H1 (cell line): ENCODE measurements at regions not wholly inside any gene's neighbourhood (a gene's known extent, or its start where the extent isn't known, plus 50 kb on each side); places are given as distances from the start of the nearest gene placed in this dataset.

ENCODE experiments used
- CTCF ChIA-PET: fragments of 300-600 bp; sonication (Branson Sonifier 250); formaldehyde crosslinking; loops from one replicate; lab custom pipeline; 2021; ENCODE audit not compliant: partially characterized antibody; lab: Charles Lee
- POLR2A ChIA-PET: fragments of 300-600 bp; sonication (Branson Sonifier 250); formaldehyde crosslinking; loops from one replicate; lab custom pipeline; 2021; ENCODE audit warnings: inconsistent platforms; ENCODE audit not compliant: partially characterized antibody; lab: Charles Lee
- DNase-seq, 2 experiments: peaks; one replicate each; pipeline versions ENCODE4 v3.0.0 to v3.0.0-alpha.2; 2010 to 2022; ENCODE audit warnings: low spot score in 2 of 2, low read depth in 1 of 2, mixed read lengths in 1 of 2
- FAIRE-seq: peaks from 2 replicates; lab custom pipeline; 2011; peaks lifted over from hg19 to GRCh38; lab: Jason Lieb, UNC
- H2AFZ ChIP-seq: 2 replicates; pipeline ENCODE4 v1.8.1; 2012; ENCODE audit warnings: low read length, inconsistent platforms
- H2AK5ac ChIP-seq: 2 replicates; pipeline ENCODE4 v1.6.1; 2013; ENCODE audit warnings: low read depth, low read length
- H2BK120ac ChIP-seq: replicated peaks from 2 replicates; pipeline ENCODE3; 2013; ENCODE audit warnings: low read depth, low read length, inconsistent platforms
- H2BK12ac ChIP-seq: 2 replicates; pipeline ENCODE4 v1.6.1; 2013; ENCODE audit warnings: low read depth, low read length
- H2BK15ac ChIP-seq: 2 replicates; pipeline ENCODE4 v1.6.1; 2013; ENCODE audit warnings: low read length
- H2BK20ac ChIP-seq: 2 replicates; pipeline ENCODE4 v1.6.1; 2013; ENCODE audit warnings: low read length
- H2BK5ac ChIP-seq: 2 replicates; pipeline ENCODE4 v1.6.1; 2013; ENCODE audit warnings: low read depth, low read length
- H3K14ac ChIP-seq: 2 replicates; pipeline ENCODE4 v1.6.1; 2013; ENCODE audit warnings: inconsistent platforms; ENCODE audit not compliant: insufficient read length
- H3K18ac ChIP-seq: 2 replicates; pipeline ENCODE4 v1.6.1; 2013; ENCODE audit warnings: low read length; ENCODE audit errors: extremely low read depth
- H3K23ac ChIP-seq: 2 replicates; pipeline ENCODE4 v1.6.1; 2013; ENCODE audit warnings: inconsistent platforms; ENCODE audit not compliant: insufficient read length
- H3K23me2 ChIP-seq: 2 replicates; pipeline ENCODE4 v1.6.1; 2013; ENCODE audit warnings: low read depth, low read length
- H3K27ac ChIP-seq: 2 replicates; pipeline ENCODE4 v1.6.1; 2011; ENCODE audit warnings: low read depth, low read length, inconsistent platforms
- H3K27me3 ChIP-seq, 4 experiments: replicated peaks in 1 of 4; 1 replicate in 1 of 4; 2 replicates in 3 of 4; pipeline versions ENCODE4 v1.6.1 to v1.8.1; 2011 to 2013; ENCODE audit warnings: low read length in 3 of 4, mild to moderate bottlenecking in 3 of 4, inconsistent platforms in 2 of 4, mixed read lengths in 2 of 4, moderate library complexity in 1 of 4; ENCODE audit not compliant: control insufficient read depth in 3 of 4, insufficient read depth in 3 of 4; ENCODE audit errors: extremely low read depth in 1 of 4
- H3K36me3 ChIP-seq, 4 experiments: 2 replicates each; pipeline versions ENCODE4 v1.6.1 to v1.8.1; 2011 to 2013; ENCODE audit warnings: mild to moderate bottlenecking in 4 of 4, low read length in 3 of 4, moderate library complexity in 2 of 4, control low read depth in 1 of 4, inconsistent platforms in 1 of 4; ENCODE audit not compliant: insufficient read depth in 4 of 4, control insufficient read depth in 2 of 4
- H3K4ac ChIP-seq: replicated peaks from 2 replicates; pipeline ENCODE3; 2013; ENCODE audit warnings: low read length, low read depth, mixed read lengths, inconsistent platforms; ENCODE audit not compliant: insufficient read length
- H3K4me1 ChIP-seq, 4 experiments: replicated peaks in 1 of 4; 1 replicate in 1 of 4; 2 replicates in 3 of 4; pipeline versions ENCODE4 v1.6.1 to v1.8.1; 2011 to 2013; ENCODE audit warnings: low read length in 3 of 4, inconsistent platforms in 2 of 4, mixed read lengths in 1 of 4; ENCODE audit not compliant: insufficient read depth in 4 of 4, control insufficient read depth in 3 of 4
- H3K4me2 ChIP-seq, 2 experiments: 2 replicates each; pipeline versions ENCODE4 v1.6.1 to v1.8.1; 2011 to 2013; ENCODE audit warnings: low read depth in 2 of 2, low read length in 2 of 2, control low read depth in 1 of 2, inconsistent platforms in 1 of 2, mild to moderate bottlenecking in 1 of 2; ENCODE audit not compliant: insufficient read depth in 1 of 2
- H3K4me3 ChIP-seq, 4 experiments: fragments of 200-600, 300-600 bp in 1 of 4; sonication (generic), shearing (Covaris generic), sonication (Bioruptor Twin) in 1 of 4; 2 replicates each; pipeline versions ENCODE4 v1.5.1 to v1.8.1; 2011 to 2016; ENCODE audit warnings: low read length in 4 of 4, low read depth in 3 of 4, control low read depth in 2 of 4, inconsistent platforms in 2 of 4, mild to moderate bottlenecking in 2 of 4, mixed read lengths in 1 of 4, moderate library complexity in 1 of 4; ENCODE audit not compliant: insufficient read depth in 2 of 4; ENCODE audit errors: extremely low read depth in 1 of 4
- H3K56ac ChIP-seq: replicated peaks from 2 replicates; pipeline ENCODE3; 2013; ENCODE audit warnings: low read depth, mild to moderate bottlenecking, mixed read lengths, low read length, inconsistent platforms; ENCODE audit not compliant: insufficient read length
- H3K79me1 ChIP-seq: 2 replicates; pipeline ENCODE4 v1.6.1; 2013; ENCODE audit warnings: low read depth, low read length, control low read depth
- H3K79me2 ChIP-seq, 2 experiments: 2 replicates each; pipeline versions ENCODE4 v1.6.1 to v1.8.1; 2012 to 2013; ENCODE audit warnings: low read length in 2 of 2, mild to moderate bottlenecking in 2 of 2, inconsistent platforms in 1 of 2; ENCODE audit not compliant: insufficient read depth in 2 of 2, control insufficient read depth in 1 of 2
- H3K9ac ChIP-seq, 4 experiments: replicated peaks in 1 of 4; 1 replicate in 1 of 4; 2 replicates in 3 of 4; pipeline versions ENCODE4 v1.6.1 to v1.8.1; 2011 to 2013; ENCODE audit warnings: low read depth in 3 of 4, low read length in 3 of 4, control low read depth in 2 of 4, mild to moderate bottlenecking in 2 of 4, moderate library complexity in 2 of 4, inconsistent platforms in 1 of 4; ENCODE audit errors: extremely low read depth in 1 of 4
- H3K9me3 ChIP-seq, 2 experiments: 2 replicates each; pipeline versions ENCODE4 v1.6.1 to v1.8.1; 2012 to 2013; ENCODE audit warnings: mild to moderate bottlenecking in 2 of 2, moderate library complexity in 2 of 2, control low read depth in 1 of 2, inconsistent platforms in 1 of 2, low read depth in 1 of 2, low read length in 1 of 2, mixed read lengths in 1 of 2; ENCODE audit not compliant: insufficient read depth in 2 of 2
- H4K20me1 ChIP-seq, 2 experiments: replicated peaks in 1 of 2; 2 replicates each; pipeline versions ENCODE3 to v1.8.1; 2011 to 2013; ENCODE audit warnings: inconsistent platforms in 2 of 2, low read length in 2 of 2, mild to moderate bottlenecking in 1 of 2; ENCODE audit not compliant: insufficient read depth in 2 of 2, control insufficient read depth in 1 of 2
- H4K5ac ChIP-seq: 2 replicates; pipeline ENCODE4 v1.6.1; 2013; ENCODE audit warnings: low read length, low read depth, mixed read lengths, inconsistent platforms; ENCODE audit not compliant: insufficient read length
- H4K8ac ChIP-seq: 2 replicates; pipeline ENCODE4 v1.8.0; 2013; ENCODE audit warnings: mild to moderate bottlenecking, moderate library complexity, low read length, inconsistent platforms; ENCODE audit not compliant: insufficient read depth; ENCODE audit errors: extremely low read depth
- H4K91ac ChIP-seq: replicated peaks from 2 replicates; pipeline ENCODE3; 2013; ENCODE audit warnings: low read length, mixed read lengths, inconsistent platforms; ENCODE audit not compliant: insufficient read length
- CREB1 ChIP-seq: IDR thresholded peaks from 2 replicates; pipeline ENCODE4 v1.6.1; 2012; ENCODE audit warnings: inconsistent platforms
- JUN ChIP-seq: IDR thresholded peaks from 2 replicates; pipeline ENCODE4 v1.6.1; 2011; ENCODE audit warnings: low read depth, mild to moderate bottlenecking, improper control_type of control experiment, low read length
- NANOG ChIP-seq: IDR thresholded peaks from 2 replicates; pipeline ENCODE4 v1.6.1; 2011; ENCODE audit warnings: low read length, low read depth, mild to moderate bottlenecking, inconsistent platforms; ENCODE audit not compliant: insufficient read depth, poor library complexity, severe bottlenecking
- POLR2A ChIP-seq, 2 experiments: IDR thresholded peaks; 1 replicate in 1 of 2; 2 replicates in 1 of 2; pipeline ENCODE4 v1.6.1; 2011; ENCODE audit warnings: low read depth in 2 of 2, low read length in 2 of 2, mild to moderate bottlenecking in 2 of 2; ENCODE audit errors: control extremely low read depth in 1 of 2
- RAD21 ChIP-seq, 2 experiments: IDR thresholded peaks in 1 of 2; conservative IDR thresholded peaks in 1 of 2; 2 replicates each; pipeline ENCODE4 v1.6.1; 2011; ENCODE audit warnings: low read depth in 2 of 2, low read length in 2 of 2, improper control_type of control experiment in 1 of 2, inconsistent platforms in 1 of 2, mild to moderate bottlenecking in 1 of 2, moderate library complexity in 1 of 2
- RXRA ChIP-seq: IDR thresholded peaks from 2 replicates; pipeline ENCODE4 v1.6.1; 2011; ENCODE audit warnings: low read depth, mild to moderate bottlenecking, low read length, moderate library complexity; ENCODE audit not compliant: insufficient read depth
- TAF1 ChIP-seq: IDR thresholded peaks from 2 replicates; pipeline ENCODE4 v1.6.1; 2011; ENCODE audit warnings: mild to moderate bottlenecking, low read depth, low read length
- TAF7 ChIP-seq: optimal IDR thresholded peaks from 2 replicates; pipeline ENCODE3; 2011; ENCODE audit warnings: low read depth, mild to moderate bottlenecking, inconsistent platforms, low read length, moderate library complexity, borderline replicate concordance
- TEAD4 ChIP-seq: IDR thresholded peaks from 2 replicates; pipeline ENCODE4 v1.6.1; 2012; ENCODE audit warnings: low read depth, low read length, inconsistent platforms, mixed read lengths
- WGBS, 2 experiments: shearing (Covaris generic) in 1 of 2; methylation state at CpG; one replicate each; pipeline versions ENCODE4 v1.1.6 to v1.1.7; 2013 to 2015; ENCODE audit warnings: low lambda C conversion rate in 2 of 2, mixed read lengths in 2 of 2, inconsistent platforms in 1 of 2, low coverage in 1 of 2, missing lambda C conversion rate in 1 of 2; ENCODE audit not compliant: insufficient replicate concordance in 2 of 2, insufficient coverage in 1 of 2, insufficient read length in 1 of 2; ENCODE audit errors: extremely low coverage in 1 of 2, missing lambda C conversion rate in 1 of 2; 5-methylcytosine and 5-hydroxymethylcytosine counted together
- TF ChIP-seq, protein P1 (sequence below): IDR thresholded peaks from 2 replicates; pipeline ENCODE4 v1.6.1; 2012; ENCODE audit warnings: inconsistent platforms
- TF ChIP-seq, protein P2 (sequence below): IDR thresholded peaks from 2 replicates; pipeline ENCODE4 v1.6.1; 2012; ENCODE audit warnings: low read length, inconsistent platforms
- TF ChIP-seq, protein P3 (sequence below): IDR thresholded peaks from 2 replicates; pipeline ENCODE4 v1.6.1; 2012; ENCODE audit warnings: inconsistent platforms

DNA sequence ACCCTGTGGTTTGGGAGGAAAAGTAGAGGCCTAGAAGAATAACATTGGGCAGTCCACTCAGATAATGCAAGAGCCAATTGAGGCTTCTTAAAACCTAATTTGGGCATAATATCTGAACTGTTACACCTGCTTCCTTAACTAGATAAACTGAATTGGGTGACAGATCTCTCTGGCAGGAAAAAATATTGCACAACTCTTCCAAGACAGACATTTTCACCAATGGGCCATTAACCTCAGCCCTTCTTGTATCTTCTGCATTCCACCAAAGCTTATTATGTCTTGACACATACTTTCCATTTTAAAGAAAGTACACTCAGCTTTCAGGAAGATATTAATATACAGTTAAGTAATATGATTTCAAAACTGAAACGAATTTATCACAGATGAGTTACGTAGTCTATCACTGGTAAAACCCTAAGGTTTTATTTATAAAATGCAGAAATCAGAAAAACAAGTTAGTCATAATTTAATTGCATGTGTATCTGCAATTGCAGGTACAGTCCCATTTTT is 79.9 kb upstream of the MON1B start:
- Histone ChIP-seq H3K56ac (no peak overlapping the region), H2BK12ac (no peak overlapping the region), H3K79me2 (no peaks in the 10 kb centered on the region), H3K14ac (no peak overlapping the region), H4K20me1 (no peaks in the 10 kb centered on the region), H3K9me3 (no peaks in the 10 kb centered on the region), H3K4me3 (no peak overlapping the region), H3K4ac (no peak overlapping the region), H2BK120ac (no peak overlapping the region), H2BK20ac (no peak overlapping the region), H3K4me2 (no peak overlapping the region), H3K9ac (no peak overlapping the region), H3K27ac (no peak overlapping the region), H3K4me1 (no peaks in the 10 kb centered on the region), H4K5ac (no peak overlapping the region), H3K18ac (no peak overlapping the region), H3K36me3 (no peaks in the 10 kb centered on the region), H3K23ac (no peak overlapping the region), H4K91ac (no peak overlapping the region), H2AK5ac (no peak overlapping the region), H2BK15ac (no peak overlapping the region), H3K79me1 (no peaks in the 10 kb centered on the region), H2BK5ac (no peak overlapping the region), H4K8ac (no peak overlapping the region), H3K27me3 (no peaks in the 10 kb centered on the region; a peak in 1 of 7 replicates), H3K23me2 (no peaks in the 10 kb centered on the region), H2AFZ (no peak overlapping the region)
- ChIA-PET POLR2A (no interaction called here), CTCF (no interaction called here)
- 95% methylated on average over 2 of the region's 2 CpGs; no CpG with 5 or more reads in 1 of the 2 experiments for WGBS, 2 experiments
- DNase-seq, result no peak
- FAIRE-seq, result no peak
- TF ChIP-seq, protein P1, sequence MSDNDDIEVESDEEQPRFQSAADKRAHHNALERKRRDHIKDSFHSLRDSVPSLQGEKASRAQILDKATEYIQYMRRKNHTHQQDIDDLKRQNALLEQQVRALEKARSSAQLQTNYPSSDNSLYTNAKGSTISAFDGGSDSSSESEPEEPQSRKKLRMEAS, result no peak
- TF ChIP-seq NANOG, result no peak
- no peak for TF ChIP-seq TAF7
- no peak for TF ChIP-seq POLR2A (IDR thresholded peaks at IDR 0.05; ENCODE audit: control extremely low read depth in 1 of 2, low read depth in 2 of 2, low read length in 2 of 2)
- TF ChIP-seq RAD21 (IDR thresholded peaks at IDR 0.05 in 1 of 2, conservative IDR thresholded peaks at IDR 0.05 in 1 of 2; ENCODE audit: low read depth in 2 of 2, low read length in 2 of 2), result no peak
- TF ChIP-seq, protein P2, sequence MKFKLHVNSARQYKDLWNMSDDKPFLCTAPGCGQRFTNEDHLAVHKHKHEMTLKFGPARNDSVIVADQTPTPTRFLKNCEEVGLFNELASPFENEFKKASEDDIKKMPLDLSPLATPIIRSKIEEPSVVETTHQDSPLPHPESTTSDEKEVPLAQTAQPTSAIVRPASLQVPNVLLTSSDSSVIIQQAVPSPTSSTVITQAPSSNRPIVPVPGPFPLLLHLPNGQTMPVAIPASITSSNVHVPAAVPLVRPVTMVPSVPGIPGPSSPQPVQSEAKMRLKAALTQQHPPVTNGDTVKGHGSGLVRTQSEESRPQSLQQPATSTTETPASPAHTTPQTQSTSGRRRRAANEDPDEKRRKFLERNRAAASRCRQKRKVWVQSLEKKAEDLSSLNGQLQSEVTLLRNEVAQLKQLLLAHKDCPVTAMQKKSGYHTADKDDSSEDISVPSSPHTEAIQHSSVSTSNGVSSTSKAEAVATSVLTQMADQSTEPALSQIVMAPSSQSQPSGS, result no peak
- TF ChIP-seq RXRA, result no peak
- no peak for TF ChIP-seq JUN
- TF ChIP-seq, protein P3, sequence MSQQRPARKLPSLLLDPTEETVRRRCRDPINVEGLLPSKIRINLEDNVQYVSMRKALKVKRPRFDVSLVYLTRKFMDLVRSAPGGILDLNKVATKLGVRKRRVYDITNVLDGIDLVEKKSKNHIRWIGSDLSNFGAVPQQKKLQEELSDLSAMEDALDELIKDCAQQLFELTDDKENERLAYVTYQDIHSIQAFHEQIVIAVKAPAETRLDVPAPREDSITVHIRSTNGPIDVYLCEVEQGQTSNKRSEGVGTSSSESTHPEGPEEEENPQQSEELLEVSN, result no peak
- TF ChIP-seq CREB1, result no peak
- no peak for TF ChIP-seq TAF1
- TF ChIP-seq TEAD4, result no peak
